ENCODE measurements at regions not wholly inside any gene's neighbourhood (a gene's known extent, or its start where the extent isn't known, plus 50 kb on each side); places are given as distances from the start of the nearest gene placed in this dataset.

DNA sequence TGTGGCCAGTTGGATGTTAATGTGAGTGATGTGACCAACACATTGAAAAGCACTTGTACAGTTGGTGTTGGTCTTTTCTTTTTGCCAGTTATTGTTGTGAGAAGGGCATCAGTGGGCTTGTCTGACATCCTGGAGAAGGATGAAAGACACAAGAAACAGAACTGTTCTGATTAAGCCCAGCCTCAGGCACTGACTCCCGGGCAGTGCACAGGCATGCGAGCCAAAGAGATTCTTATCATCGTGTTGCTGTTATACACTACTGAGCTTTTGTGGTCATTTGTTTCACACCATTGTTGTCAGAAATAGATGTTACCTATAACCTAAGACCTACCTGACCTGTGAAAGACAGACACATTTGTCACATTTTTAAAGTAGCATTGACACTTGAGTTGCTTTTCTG, 236.8 kb upstream of the CA10 start:
- TF ChIP-seq, protein P1, sequence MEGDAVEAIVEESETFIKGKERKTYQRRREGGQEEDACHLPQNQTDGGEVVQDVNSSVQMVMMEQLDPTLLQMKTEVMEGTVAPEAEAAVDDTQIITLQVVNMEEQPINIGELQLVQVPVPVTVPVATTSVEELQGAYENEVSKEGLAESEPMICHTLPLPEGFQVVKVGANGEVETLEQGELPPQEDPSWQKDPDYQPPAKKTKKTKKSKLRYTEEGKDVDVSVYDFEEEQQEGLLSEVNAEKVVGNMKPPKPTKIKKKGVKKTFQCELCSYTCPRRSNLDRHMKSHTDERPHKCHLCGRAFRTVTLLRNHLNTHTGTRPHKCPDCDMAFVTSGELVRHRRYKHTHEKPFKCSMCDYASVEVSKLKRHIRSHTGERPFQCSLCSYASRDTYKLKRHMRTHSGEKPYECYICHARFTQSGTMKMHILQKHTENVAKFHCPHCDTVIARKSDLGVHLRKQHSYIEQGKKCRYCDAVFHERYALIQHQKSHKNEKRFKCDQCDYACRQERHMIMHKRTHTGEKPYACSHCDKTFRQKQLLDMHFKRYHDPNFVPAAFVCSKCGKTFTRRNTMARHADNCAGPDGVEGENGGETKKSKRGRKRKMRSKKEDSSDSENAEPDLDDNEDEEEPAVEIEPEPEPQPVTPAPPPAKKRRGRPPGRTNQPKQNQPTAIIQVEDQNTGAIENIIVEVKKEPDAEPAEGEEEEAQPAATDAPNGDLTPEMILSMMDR (IDR thresholded peaks at IDR 0.05): no peak
- no peak for TF ChIP-seq POLR2AphosphoS5 (IDR thresholded peaks at IDR 0.05; ENCODE audit: low read depth, low read length)

Measured in Panc1 (cell line).